Trophoblast cell (in vitro differentiated cells and primary cell): ENCODE measurements at regions not wholly inside any gene's neighbourhood (a gene's known extent, or its start where the extent isn't known, plus 50 kb on each side); places are given as distances from the start of the nearest gene placed in this dataset.

Experiments used
- DNase-seq, 2 donors: peaks; one replicate each; pipeline ENCODE4 v3.0.0-alpha.2; 2016
- H2AFZ ChIP-seq: 2 replicates; pipeline ENCODE4 v1.6.1; 2013; ENCODE audit warnings: low read length, moderate library complexity, mild to moderate bottlenecking; ENCODE audit not compliant: insufficient read depth, poor library complexity
- H2AK5ac ChIP-seq: 2 replicates; pipeline ENCODE4 v1.6.1; 2013; ENCODE audit warnings: mild to moderate bottlenecking, low read length
- H2BK120ac ChIP-seq: 2 replicates; pipeline ENCODE4 v1.6.1; 2013; ENCODE audit warnings: low read length, mild to moderate bottlenecking, moderate library complexity; ENCODE audit not compliant: insufficient read depth, poor library complexity
- H2BK12ac ChIP-seq: 2 replicates; pipeline ENCODE4 v1.6.1; 2013; ENCODE audit warnings: mild to moderate bottlenecking, low read length, moderate library complexity
- H2BK5ac ChIP-seq: 2 replicates; pipeline ENCODE4 v1.6.1; 2013; ENCODE audit warnings: low read length, low read depth, moderate library complexity, mild to moderate bottlenecking; ENCODE audit not compliant: poor library complexity
- H3K14ac ChIP-seq: 2 replicates; pipeline ENCODE4 v1.6.1; 2013; ENCODE audit warnings: mild to moderate bottlenecking, low read length
- H3K18ac ChIP-seq: 2 replicates; pipeline ENCODE4 v1.6.1; 2013; ENCODE audit warnings: mild to moderate bottlenecking, low read length
- H3K23ac ChIP-seq: 2 replicates; pipeline ENCODE4 v1.6.1; 2013; ENCODE audit warnings: low read length
- H3K27ac ChIP-seq: 2 replicates; pipeline ENCODE4 v1.5.1; 2013; ENCODE audit warnings: low read depth, mild to moderate bottlenecking, inconsistent platforms, low read length, moderate library complexity
- H3K27me3 ChIP-seq: 2 replicates; pipeline ENCODE4 v1.6.1; 2013; ENCODE audit warnings: inconsistent platforms, mild to moderate bottlenecking, low read length, moderate library complexity; ENCODE audit not compliant: insufficient read depth
- H3K36me3 ChIP-seq, 2 experiments: 1 replicate in 1 of 2; 2 replicates in 1 of 2; pipeline ENCODE4 v1.6.1; 2013; ENCODE audit warnings: low read length in 2 of 2, mild to moderate bottlenecking in 2 of 2, moderate library complexity in 1 of 2; ENCODE audit not compliant: insufficient read depth in 2 of 2, control insufficient read depth in 1 of 2
- H3K4ac ChIP-seq: 2 replicates; pipeline ENCODE4 v1.6.1; 2013; ENCODE audit warnings: low read depth, mild to moderate bottlenecking, low read length, moderate library complexity
- H3K4me1 ChIP-seq, 2 experiments: 1 replicate in 1 of 2; 2 replicates in 1 of 2; pipeline ENCODE4 v1.6.1; 2013; ENCODE audit warnings: low read length in 2 of 2, mild to moderate bottlenecking in 2 of 2, moderate library complexity in 1 of 2; ENCODE audit not compliant: insufficient read depth in 2 of 2, control insufficient read depth in 1 of 2
- H3K4me2 ChIP-seq: 2 replicates; pipeline ENCODE4 v1.6.1; 2013; ENCODE audit warnings: inconsistent platforms, mild to moderate bottlenecking, low read length, moderate library complexity
- H3K4me3 ChIP-seq: 2 replicates; pipeline ENCODE4 v1.5.1; 2013; ENCODE audit warnings: mild to moderate bottlenecking, low read depth, low read length, inconsistent platforms
- H3K79me1 ChIP-seq: one replicate; pipeline ENCODE4 v1.6.1; 2013; ENCODE audit warnings: low read length
- H3K79me2 ChIP-seq: 2 replicates; pipeline ENCODE4 v1.6.1; 2013; ENCODE audit warnings: low read length, mild to moderate bottlenecking; ENCODE audit not compliant: control insufficient read depth, insufficient read depth, poor library complexity
- H3K9ac ChIP-seq: 2 replicates; pipeline ENCODE4 v1.6.1; 2013; ENCODE audit warnings: mild to moderate bottlenecking, low read length
- H3K9me3 ChIP-seq: 2 replicates; pipeline ENCODE4 v1.6.1; 2013; ENCODE audit warnings: low read depth, mild to moderate bottlenecking, control low read depth, inconsistent platforms, low read length; ENCODE audit not compliant: insufficient read depth
- H4K12ac ChIP-seq: 2 replicates; pipeline ENCODE4 v1.6.1; 2013; ENCODE audit warnings: low read depth, mild to moderate bottlenecking, low read length, moderate library complexity
- H4K8ac ChIP-seq: 2 replicates; pipeline ENCODE4 v1.6.1; 2013; ENCODE audit warnings: low read depth, mild to moderate bottlenecking, low read length, moderate library complexity
- H4K91ac ChIP-seq: one replicate; pipeline ENCODE4 v1.6.1; 2013; ENCODE audit warnings: low read depth, mild to moderate bottlenecking, low read length, moderate library complexity
- WGBS: extraction: QIAGEN DNeasy Blood & Tissue Kit; methylation state at CpG from one replicate; pipeline ENCODE4 v1.1.7; 2013; ENCODE audit warnings: missing lambda C conversion rate; ENCODE audit not compliant: insufficient read length, insufficient coverage; ENCODE audit errors: extremely low coverage; 5-methylcytosine and 5-hydroxymethylcytosine counted together

- Histone ChIP-seq H3K18ac (no peak overlapping the region), H3K27me3 (no peaks in the 10 kb centered on the region), H3K79me2 (no peaks in the 10 kb centered on the region), H3K9ac (no peak overlapping the region), H2AFZ (no peak overlapping the region), H3K36me3 (no peaks in the 10 kb centered on the region), H4K91ac (no peak overlapping the region), H4K12ac (no peak overlapping the region), H2BK120ac (no peak overlapping the region), H2BK12ac (no peak overlapping the region), H3K4ac (no peak overlapping the region), H3K79me1 (no peaks in the 10 kb centered on the region), H4K8ac (no peak overlapping the region), H3K4me3 (no peak overlapping the region), H3K4me1 (no peaks in the 10 kb centered on the region), H3K4me2 (no peak overlapping the region), H3K9me3 (peaks cover 1% of the 10 kb centered on the region), H2BK5ac (no peak overlapping the region), H3K27ac (no peak overlapping the region), H3K14ac (no peak overlapping the region), H3K23ac (no peak overlapping the region), H2AK5ac (no peak overlapping the region)
- no CpG with 5 or more reads among the region's 2 CpGs for WGBS
- DNase-seq = no peak
Observed at GRCh38 chr12:25698772-25699171, 145.7 kb upstream of the LMNTD1 start.

GRCh38 chr12:25699454-25699853 is 146.4 kb upstream of the LMNTD1 start:
- Histone ChIP-seq H3K27me3 (no peaks in the 10 kb centered on the region), H3K79me2 (no peaks in the 10 kb centered on the region), H3K4me3 (no peak overlapping the region), H4K91ac (no peak overlapping the region), H3K36me3 (no peaks in the 10 kb centered on the region), H3K9ac (no peak overlapping the region), H4K8ac (no peak overlapping the region), H3K4ac (no peak overlapping the region), H2BK12ac (no peak overlapping the region), H3K27ac (no peak overlapping the region), H2BK5ac (no peak overlapping the region), H3K4me2 (no peak overlapping the region), H3K18ac (no peak overlapping the region), H4K12ac (no peak overlapping the region), H3K9me3 (peaks cover 1% of the 10 kb centered on the region), H2AFZ (no peak overlapping the region), H3K4me1 (no peaks in the 10 kb centered on the region), H2AK5ac (no peak overlapping the region), H3K23ac (no peak overlapping the region), H3K79me1 (no peaks in the 10 kb centered on the region), H3K14ac (no peak overlapping the region), H2BK120ac (no peak overlapping the region)
- WGBS = no CpG with 5 or more reads among the region's 1 CpG
- DNase-seq = no peak

GRCh38 chr12:25701290-25701689 is 148.2 kb upstream of the LMNTD1 start:
- no peak overlapping the region for H3K27ac ChIP-seq
- no peak overlapping the region for H4K8ac ChIP-seq
- H3K79me2 ChIP-seq = no peaks in the 10 kb centered on the region
- H2AFZ ChIP-seq = no peak overlapping the region
- no peak overlapping the region for H3K9ac ChIP-seq
- no peak overlapping the region for H4K12ac ChIP-seq
- H2BK5ac ChIP-seq = no peak overlapping the region
- H3K18ac ChIP-seq = no peak overlapping the region
- no peaks in the 10 kb centered on the region for H3K36me3 ChIP-seq
- DNase-seq = no peak
- no peak overlapping the region for H3K14ac ChIP-seq
- H3K4me1 ChIP-seq = no peaks in the 10 kb centered on the region
- H3K27me3 ChIP-seq = no peaks in the 10 kb centered on the region
- no peak overlapping the region for H3K23ac ChIP-seq
- no peak overlapping the region for H3K4me3 ChIP-seq
- no peak overlapping the region for H3K4me2 ChIP-seq
- H3K4ac ChIP-seq = no peak overlapping the region
- H2BK120ac ChIP-seq = no peak overlapping the region
- peaks cover under 1% of the 10 kb centered on the region for H3K9me3 ChIP-seq
- H2BK12ac ChIP-seq = no peak overlapping the region
- no peak overlapping the region for H4K91ac ChIP-seq
- no peaks in the 10 kb centered on the region for H3K79me1 ChIP-seq
- no peak overlapping the region for H2AK5ac ChIP-seq
- no CpG with 5 or more reads among the region's 4 CpGs for WGBS

GRCh38 chr12:25702553-25702952 is 149.5 kb upstream of the LMNTD1 start:
- Histone ChIP-seq H3K36me3 (no peaks in the 10 kb centered on the region), H4K12ac (no peak overlapping the region), H3K23ac (no peak overlapping the region), H3K4ac (no peak overlapping the region), H3K27ac (no peak overlapping the region), H3K27me3 (no peaks in the 10 kb centered on the region), H4K8ac (no peak overlapping the region), H3K4me3 (no peak overlapping the region), H2BK120ac (no peak overlapping the region), H3K9me3 (peaks cover 5% of the 10 kb centered on the region), H3K4me1 (no peaks in the 10 kb centered on the region), H2BK5ac (no peak overlapping the region), H3K9ac (no peak overlapping the region), H3K4me2 (no peak overlapping the region), H3K18ac (no peak overlapping the region), H2AK5ac (no peak overlapping the region), H2AFZ (no peak overlapping the region), H4K91ac (no peak overlapping the region), H3K79me2 (no peaks in the 10 kb centered on the region), H3K79me1 (no peaks in the 10 kb centered on the region), H2BK12ac (no peak overlapping the region), H3K14ac (no peak overlapping the region)
- no peak for DNase-seq
- no CpG with 5 or more reads among the region's 3 CpGs for WGBS
